LNCAP (cell line): ENCODE measurements at regions not wholly inside any gene's neighbourhood (a gene's known extent, or its start where the extent isn't known, plus 50 kb on each side); places are given as distances from the start of the nearest gene placed in this dataset.

Experiments used
- TF ChIP-seq, protein P1 (sequence below): fragments of 450-650 bp; IDR thresholded peaks from 2 replicates; pipeline ENCODE4 v1.5.1; 2017; ENCODE audit warnings: mild to moderate bottlenecking

DNA sequence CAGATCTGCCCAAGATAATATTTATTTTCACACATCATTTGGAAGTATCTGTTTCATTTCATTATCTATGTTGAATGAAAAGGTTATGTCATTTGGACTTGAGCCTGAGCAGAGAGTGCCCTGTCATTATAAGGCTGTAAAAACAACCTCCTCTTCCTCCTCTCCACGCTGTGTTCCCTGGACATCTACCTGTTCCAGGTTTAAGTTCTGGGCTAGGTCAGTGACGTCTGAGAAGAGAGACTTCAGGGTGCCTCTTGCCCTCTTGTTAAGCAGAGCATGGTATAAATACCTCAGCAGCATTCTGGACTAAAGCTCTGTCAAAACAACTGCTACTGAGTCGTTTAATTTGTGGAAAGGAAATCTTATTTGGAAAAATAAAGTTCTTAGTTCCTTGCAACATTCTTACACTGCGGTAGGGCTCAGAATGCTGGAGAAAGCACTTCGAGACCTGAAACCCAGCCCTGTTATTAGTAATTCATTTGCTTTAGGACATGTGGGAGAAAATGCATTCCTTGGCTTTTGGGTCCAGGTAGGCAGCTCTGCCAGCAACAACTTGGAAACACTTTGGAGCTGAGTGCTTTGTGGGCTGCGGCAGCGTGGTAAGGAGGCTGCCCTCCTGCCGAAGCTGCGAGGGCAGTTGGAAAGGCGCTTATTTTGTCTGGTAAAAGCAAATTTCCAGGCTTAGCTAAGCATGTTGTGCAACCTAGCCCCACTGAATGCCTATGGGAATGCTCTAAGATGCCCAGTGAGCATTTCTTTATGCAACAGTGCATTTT is 91.8 kb upstream of the NEDD4L start:
- TF ChIP-seq, protein P1, sequence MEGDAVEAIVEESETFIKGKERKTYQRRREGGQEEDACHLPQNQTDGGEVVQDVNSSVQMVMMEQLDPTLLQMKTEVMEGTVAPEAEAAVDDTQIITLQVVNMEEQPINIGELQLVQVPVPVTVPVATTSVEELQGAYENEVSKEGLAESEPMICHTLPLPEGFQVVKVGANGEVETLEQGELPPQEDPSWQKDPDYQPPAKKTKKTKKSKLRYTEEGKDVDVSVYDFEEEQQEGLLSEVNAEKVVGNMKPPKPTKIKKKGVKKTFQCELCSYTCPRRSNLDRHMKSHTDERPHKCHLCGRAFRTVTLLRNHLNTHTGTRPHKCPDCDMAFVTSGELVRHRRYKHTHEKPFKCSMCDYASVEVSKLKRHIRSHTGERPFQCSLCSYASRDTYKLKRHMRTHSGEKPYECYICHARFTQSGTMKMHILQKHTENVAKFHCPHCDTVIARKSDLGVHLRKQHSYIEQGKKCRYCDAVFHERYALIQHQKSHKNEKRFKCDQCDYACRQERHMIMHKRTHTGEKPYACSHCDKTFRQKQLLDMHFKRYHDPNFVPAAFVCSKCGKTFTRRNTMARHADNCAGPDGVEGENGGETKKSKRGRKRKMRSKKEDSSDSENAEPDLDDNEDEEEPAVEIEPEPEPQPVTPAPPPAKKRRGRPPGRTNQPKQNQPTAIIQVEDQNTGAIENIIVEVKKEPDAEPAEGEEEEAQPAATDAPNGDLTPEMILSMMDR, result no peak

DNA sequence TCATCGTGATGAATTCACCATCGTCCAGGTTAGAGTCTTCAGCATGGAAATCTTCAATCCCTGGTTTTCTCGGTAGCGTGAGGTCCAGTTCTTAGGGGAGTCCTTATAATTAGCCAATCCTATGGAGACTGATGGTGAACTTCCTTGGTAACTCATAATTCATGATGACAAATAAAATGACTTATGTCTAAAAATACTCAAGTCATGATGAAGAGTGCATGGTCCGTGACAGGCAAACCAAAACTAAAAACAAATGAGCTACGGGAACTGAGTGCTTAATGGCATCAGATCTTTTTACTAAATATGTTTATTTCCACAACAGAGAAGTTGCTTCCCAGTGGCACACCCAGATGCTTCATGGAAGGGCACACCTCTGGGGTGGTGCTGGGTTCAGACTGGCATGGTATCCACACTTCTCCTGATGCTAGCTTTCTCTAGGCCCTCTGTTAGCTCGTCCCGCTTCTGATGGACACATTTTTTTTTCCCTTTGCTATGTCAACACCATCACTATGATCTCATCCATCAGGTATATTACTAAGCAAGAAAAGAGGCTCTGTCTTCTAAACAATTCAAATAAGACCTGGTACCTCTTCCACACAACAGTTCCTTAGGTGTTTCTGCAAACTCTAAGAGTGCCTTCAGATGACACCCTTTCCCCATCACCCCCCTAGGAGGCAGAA is 92.8 kb upstream of the NEDD4L start:
- TF ChIP-seq, protein P1, result no peak

DNA sequence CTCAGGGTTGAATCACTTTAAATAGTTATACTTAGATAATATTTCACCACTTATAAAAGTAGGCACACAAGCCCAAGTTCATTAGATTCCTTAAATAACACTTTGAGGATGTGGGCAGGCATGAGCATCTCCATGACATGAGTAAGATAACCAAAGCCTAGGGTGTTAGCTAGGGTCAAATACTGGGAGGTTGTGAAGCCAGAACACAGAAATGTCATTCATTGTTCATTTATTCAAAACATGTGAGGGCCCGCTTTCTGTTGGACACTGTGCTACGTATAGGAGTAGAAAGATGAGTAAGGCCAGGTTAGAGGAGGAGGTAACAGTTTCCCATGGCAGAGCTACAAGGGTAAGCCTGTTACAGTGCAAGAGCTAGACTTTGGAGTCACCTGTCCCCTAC is 93.5 kb upstream of the NEDD4L start:
- TF ChIP-seq, protein P1, result no peak

DNA sequence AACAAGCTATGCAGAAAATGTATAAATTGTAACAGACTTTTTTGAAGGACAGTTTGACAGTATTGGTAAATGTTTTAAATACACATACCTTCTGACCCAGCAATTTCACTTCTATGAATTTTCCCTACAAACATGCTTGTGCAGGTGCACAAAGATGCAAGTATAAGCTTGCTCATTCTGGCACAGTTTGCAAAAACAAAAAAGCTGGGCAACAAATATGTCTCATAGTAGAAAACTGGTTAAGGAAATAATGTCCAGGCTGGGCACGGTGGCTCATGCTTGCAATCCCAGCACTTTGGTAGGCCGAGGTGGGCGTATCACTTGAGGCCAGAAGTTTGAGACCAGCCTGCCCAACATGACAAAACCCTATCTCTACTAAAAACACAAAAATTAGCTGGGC is 96.9 kb upstream of the NEDD4L start:
- TF ChIP-seq, protein P1, result no peak

DNA sequence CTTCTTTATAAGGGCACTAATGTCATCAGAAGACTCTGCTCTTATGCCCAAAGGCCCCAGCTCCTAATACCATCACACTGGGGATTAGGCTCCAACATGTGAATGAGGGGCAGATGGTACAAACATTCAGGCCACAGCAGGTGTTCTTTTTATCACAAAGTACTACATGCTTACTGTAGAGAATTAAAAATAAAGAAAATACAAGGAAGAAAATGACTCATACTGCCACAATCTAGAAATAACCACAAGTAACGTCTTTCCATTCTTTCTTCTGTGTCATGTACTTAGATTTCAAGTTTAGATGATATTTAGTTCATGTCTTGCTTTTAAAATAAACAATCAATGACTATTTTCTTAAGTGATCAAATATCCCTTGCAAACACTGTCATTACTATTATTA is 100.3 kb upstream of the NEDD4L start:
- TF ChIP-seq, protein P1, result no peak

DNA sequence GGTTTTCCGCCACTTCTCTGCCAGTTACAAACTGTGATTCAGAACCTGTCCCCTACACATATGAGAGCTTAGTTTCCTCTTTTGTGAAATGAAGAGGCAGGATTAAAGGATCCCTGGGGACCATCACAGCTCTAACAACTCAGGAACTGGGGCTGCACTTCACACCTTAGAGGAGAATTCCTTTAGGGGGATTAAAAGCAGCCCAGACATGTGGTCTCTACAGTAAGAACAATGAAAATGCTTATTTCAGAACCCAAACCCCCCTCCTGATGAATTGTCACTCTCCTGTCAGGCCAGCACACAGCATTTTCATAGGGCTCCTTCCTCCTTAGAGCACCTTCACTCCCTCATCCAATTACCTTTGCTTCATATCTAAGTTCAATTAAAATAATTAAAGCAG is 101.5 kb upstream of the NEDD4L start:
- TF ChIP-seq, protein P1, result no peak

DNA sequence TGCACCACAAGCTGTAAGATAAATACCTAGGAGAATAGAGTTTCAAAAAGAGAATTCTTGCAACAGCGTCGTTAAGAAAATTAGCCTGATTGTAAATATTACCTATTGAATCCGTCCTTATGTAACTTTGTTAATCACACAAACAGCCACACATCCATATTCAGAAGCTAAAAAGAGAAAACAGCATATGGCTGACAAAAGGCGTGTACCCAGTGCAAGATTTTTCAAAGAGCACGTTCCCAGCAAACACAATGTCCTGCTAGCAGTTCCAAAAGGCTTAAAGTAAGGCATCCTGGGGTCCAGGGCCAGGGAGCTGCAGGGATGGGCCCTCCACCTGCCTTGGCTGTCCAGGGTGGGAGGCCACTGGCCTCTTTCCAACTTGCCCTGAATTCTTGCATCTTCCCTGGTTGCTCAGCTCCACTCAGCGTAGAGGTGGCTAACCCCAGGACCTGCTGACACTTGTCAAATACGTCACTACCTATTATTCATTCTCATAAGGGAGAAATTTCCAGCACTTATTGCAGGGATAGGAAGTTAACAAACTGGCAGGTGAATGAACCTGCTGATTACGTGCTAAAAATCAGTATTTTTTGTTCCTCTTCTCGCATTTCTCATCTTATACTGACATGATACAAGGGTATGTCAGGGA is 102.1 kb upstream of the NEDD4L start:
- TF ChIP-seq, protein P1, result no peak
